GM12878 (cell line): ENCODE measurements at regions not wholly inside any gene's neighbourhood (a gene's known extent, or its start where the extent isn't known, plus 50 kb on each side); places are given as distances from the start of the nearest gene placed in this dataset.

Experiments
- FOS ChIP-seq: IDR thresholded peaks from 3 replicates; pipeline ENCODE4 v1.6.1; 2011; ENCODE audit warnings: borderline replicate concordance; ENCODE audit not compliant: insufficient read length; ENCODE audit errors: extremely low read depth
- GATAD2B ChIP-seq: fragments of 450-650 bp; conservative IDR thresholded peaks from 2 replicates; pipeline ENCODE4 v1.6.1; 2017; ENCODE audit warnings: low read depth, mild to moderate bottlenecking, moderate library complexity
- JUND ChIP-seq: IDR thresholded peaks from 2 replicates; pipeline ENCODE4 v1.6.1; 2012; ENCODE audit warnings: low read depth, mild to moderate bottlenecking, low read length, improper control_type of control experiment, moderate library complexity
- NFYB ChIP-seq: IDR thresholded peaks from 2 replicates; pipeline ENCODE4 v1.6.1; 2011; ENCODE audit warnings: low read depth, mild to moderate bottlenecking, low read length, improper control_type of control experiment, moderate library complexity; ENCODE audit not compliant: insufficient read depth
- PAX5 ChIP-seq: IDR thresholded peaks from 2 replicates; pipeline ENCODE4 v1.6.1; 2011; ENCODE audit warnings: low read depth, low read length, borderline replicate concordance
- POLR2A ChIP-seq: IDR thresholded peaks from 2 replicates; pipeline ENCODE4 v1.6.1; 2011; ENCODE audit warnings: low read depth, mild to moderate bottlenecking, low read length
- POLR2AphosphoS5 ChIP-seq: IDR thresholded peaks from 2 replicates; pipeline ENCODE4 v1.6.1; 2011; ENCODE audit warnings: mild to moderate bottlenecking, low read length, inconsistent platforms
- TAF1 ChIP-seq: IDR thresholded peaks from 2 replicates; pipeline ENCODE4 v1.6.1; 2011; ENCODE audit warnings: mild to moderate bottlenecking, low read depth, low read length, borderline replicate concordance
- TCF12 ChIP-seq: IDR thresholded peaks from 2 replicates; pipeline ENCODE4 v1.6.1; 2011; ENCODE audit warnings: low read depth, mild to moderate bottlenecking, low read length
- TF ChIP-seq, protein P1 (sequence below): IDR thresholded peaks from 2 replicates; pipeline ENCODE4 v1.6.1; 2012; ENCODE audit warnings: low read depth, low read length, improper control_type of control experiment
- TF ChIP-seq, protein P2 (sequence below), 3 experiments: IDR thresholded peaks in 2 of 3; conservative IDR thresholded peaks in 1 of 3; 2 replicates each; pipeline ENCODE4 v1.5.1; 2011; ENCODE audit warnings: low read depth in 3 of 3, low read length in 3 of 3, mild to moderate bottlenecking in 3 of 3, control low read depth in 2 of 3, moderate library complexity in 2 of 3, inconsistent platforms in 1 of 3, mixed read lengths in 1 of 3; ENCODE audit not compliant: control insufficient read depth in 2 of 3, insufficient read depth in 1 of 3; ENCODE audit errors: extremely low read depth in 1 of 3
- TF ChIP-seq, protein P3 (sequence below): IDR thresholded peaks from 2 replicates; pipeline ENCODE4 v1.6.1; 2011; ENCODE audit warnings: borderline replicate concordance, low read depth, mild to moderate bottlenecking, moderate library complexity, low read length; ENCODE audit not compliant: insufficient read depth, poor library complexity, severe bottlenecking
- TF ChIP-seq, protein P4 (sequence below): IDR thresholded peaks from 2 replicates; pipeline ENCODE4 v1.6.1; 2011; ENCODE audit warnings: low read depth, mild to moderate bottlenecking, low read length, moderate library complexity, borderline replicate concordance; ENCODE audit errors: extremely low read depth
- TF ChIP-seq, protein P5 (sequence below): fragments of 450-650 bp; formaldehyde crosslinking; IDR thresholded peaks from 2 replicates; pipeline ENCODE4 v1.4.0; 2020; ENCODE audit warnings: mild to moderate bottlenecking, moderate library complexity

DNA sequence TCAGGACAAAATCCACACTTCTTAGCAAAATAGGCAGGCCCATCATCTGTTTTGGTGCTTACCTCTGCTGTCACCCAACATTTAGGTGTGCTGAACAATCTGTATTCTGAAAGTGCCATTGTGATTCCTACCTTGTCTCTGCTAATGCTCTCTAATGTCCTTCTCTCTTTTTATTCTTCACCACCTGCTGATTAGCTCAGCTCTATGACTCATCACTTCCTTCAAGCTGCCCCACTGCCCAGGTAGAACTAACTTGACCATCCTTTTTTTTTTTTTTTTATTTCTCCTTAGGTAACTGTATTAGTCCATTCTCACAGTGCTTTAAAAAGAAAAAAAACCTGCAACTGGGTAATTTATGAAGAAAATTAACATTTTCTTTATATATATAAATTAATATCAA is 478.7 kb upstream of the POU3F3 start:
- TF ChIP-seq, protein P1, sequence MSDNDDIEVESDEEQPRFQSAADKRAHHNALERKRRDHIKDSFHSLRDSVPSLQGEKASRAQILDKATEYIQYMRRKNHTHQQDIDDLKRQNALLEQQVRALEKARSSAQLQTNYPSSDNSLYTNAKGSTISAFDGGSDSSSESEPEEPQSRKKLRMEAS: no peak
- TF ChIP-seq JUND (no peak), GATAD2B (no peak), TCF12 (no peak), FOS (no peak), POLR2AphosphoS5 (no peak), TAF1 (no peak), NFYB (no peak), PAX5 (no peak), POLR2A (no peak)
- TF ChIP-seq, protein P2, sequence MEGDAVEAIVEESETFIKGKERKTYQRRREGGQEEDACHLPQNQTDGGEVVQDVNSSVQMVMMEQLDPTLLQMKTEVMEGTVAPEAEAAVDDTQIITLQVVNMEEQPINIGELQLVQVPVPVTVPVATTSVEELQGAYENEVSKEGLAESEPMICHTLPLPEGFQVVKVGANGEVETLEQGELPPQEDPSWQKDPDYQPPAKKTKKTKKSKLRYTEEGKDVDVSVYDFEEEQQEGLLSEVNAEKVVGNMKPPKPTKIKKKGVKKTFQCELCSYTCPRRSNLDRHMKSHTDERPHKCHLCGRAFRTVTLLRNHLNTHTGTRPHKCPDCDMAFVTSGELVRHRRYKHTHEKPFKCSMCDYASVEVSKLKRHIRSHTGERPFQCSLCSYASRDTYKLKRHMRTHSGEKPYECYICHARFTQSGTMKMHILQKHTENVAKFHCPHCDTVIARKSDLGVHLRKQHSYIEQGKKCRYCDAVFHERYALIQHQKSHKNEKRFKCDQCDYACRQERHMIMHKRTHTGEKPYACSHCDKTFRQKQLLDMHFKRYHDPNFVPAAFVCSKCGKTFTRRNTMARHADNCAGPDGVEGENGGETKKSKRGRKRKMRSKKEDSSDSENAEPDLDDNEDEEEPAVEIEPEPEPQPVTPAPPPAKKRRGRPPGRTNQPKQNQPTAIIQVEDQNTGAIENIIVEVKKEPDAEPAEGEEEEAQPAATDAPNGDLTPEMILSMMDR (IDR thresholded peaks at IDR 0.05 in 2 of 3, conservative IDR thresholded peaks at IDR 0.05 in 1 of 3; ENCODE audit: control insufficient read depth in 2 of 3, extremely low read depth in 1 of 3, insufficient read depth in 1 of 3, low read depth in 3 of 3, low read length in 3 of 3): no peak
- TF ChIP-seq, protein P3, sequence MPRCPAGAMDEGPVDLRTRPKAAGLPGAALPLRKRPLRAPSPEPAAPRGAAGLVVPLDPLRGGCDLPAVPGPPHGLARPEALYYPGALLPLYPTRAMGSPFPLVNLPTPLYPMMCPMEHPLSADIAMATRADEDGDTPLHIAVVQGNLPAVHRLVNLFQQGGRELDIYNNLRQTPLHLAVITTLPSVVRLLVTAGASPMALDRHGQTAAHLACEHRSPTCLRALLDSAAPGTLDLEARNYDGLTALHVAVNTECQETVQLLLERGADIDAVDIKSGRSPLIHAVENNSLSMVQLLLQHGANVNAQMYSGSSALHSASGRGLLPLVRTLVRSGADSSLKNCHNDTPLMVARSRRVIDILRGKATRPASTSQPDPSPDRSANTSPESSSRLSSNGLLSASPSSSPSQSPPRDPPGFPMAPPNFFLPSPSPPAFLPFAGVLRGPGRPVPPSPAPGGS: no peak
- TF ChIP-seq, protein P4, sequence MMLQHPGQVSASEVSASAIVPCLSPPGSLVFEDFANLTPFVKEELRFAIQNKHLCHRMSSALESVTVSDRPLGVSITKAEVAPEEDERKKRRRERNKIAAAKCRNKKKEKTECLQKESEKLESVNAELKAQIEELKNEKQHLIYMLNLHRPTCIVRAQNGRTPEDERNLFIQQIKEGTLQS: no peak
- TF ChIP-seq, protein P5, sequence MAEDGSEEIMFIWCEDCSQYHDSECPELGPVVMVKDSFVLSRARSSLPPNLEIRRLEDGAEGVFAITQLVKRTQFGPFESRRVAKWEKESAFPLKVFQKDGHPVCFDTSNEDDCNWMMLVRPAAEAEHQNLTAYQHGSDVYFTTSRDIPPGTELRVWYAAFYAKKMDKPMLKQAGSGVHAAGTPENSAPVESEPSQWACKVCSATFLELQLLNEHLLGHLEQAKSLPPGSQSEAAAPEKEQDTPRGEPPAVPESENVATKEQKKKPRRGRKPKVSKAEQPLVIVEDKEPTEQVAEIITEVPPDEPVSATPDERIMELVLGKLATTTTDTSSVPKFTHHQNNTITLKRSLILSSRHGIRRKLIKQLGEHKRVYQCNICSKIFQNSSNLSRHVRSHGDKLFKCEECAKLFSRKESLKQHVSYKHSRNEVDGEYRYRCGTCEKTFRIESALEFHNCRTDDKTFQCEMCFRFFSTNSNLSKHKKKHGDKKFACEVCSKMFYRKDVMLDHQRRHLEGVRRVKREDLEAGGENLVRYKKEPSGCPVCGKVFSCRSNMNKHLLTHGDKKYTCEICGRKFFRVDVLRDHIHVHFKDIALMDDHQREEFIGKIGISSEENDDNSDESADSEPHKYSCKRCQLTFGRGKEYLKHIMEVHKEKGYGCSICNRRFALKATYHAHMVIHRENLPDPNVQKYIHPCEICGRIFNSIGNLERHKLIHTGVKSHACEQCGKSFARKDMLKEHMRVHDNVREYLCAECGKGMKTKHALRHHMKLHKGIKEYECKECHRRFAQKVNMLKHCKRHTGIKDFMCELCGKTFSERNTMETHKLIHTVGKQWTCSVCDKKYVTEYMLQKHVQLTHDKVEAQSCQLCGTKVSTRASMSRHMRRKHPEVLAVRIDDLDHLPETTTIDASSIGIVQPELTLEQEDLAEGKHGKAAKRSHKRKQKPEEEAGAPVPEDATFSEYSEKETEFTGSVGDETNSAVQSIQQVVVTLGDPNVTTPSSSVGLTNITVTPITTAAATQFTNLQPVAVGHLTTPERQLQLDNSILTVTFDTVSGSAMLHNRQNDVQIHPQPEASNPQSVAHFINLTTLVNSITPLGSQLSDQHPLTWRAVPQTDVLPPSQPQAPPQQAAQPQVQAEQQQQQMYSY (CRISPR knock-in tag): no peak
